HEK293 (cell line): ENCODE measurements at regions not wholly inside any gene's neighbourhood (a gene's known extent, or its start where the extent isn't known, plus 50 kb on each side); places are given as distances from the start of the nearest gene placed in this dataset.

Experiments used
- CTCF ChIA-PET: fragments of 350-600 bp; formaldehyde crosslinking; extraction: SDS; loops from one replicate; lab custom pipeline; 2021; ENCODE audit warnings: antibody characterized with exemption; lab: Yijun Ruan, JAX
- POLR2A ChIA-PET: fragments of 300-600 bp; formaldehyde crosslinking; extraction: SDS; loops from one replicate; lab custom pipeline; 2020; ENCODE audit warnings: antibody characterized with exemption, inconsistent platforms; lab: Yijun Ruan, JAX
- H3K27ac ChIP-seq: fragments of 200-500 bp; sonication (Bioruptor generic); 2 replicates; pipeline ENCODE4 v1.5.1; 2014; ENCODE audit warnings: low read depth, low read length, control low read depth, inconsistent platforms; ENCODE audit errors: extremely low read depth
- H3K36me3 ChIP-seq, 2 experiments: fragments of 200-500 bp in 1 of 2; sonication (Bioruptor generic) in 1 of 2; 1 replicate in 1 of 2; 2 replicates in 1 of 2; pipeline ENCODE4 v1.5.1; 2014 to 2017; ENCODE audit warnings: inconsistent platforms in 2 of 2, low read length in 2 of 2; ENCODE audit not compliant: control insufficient read depth in 2 of 2, insufficient read depth in 1 of 2
- H3K4me1 ChIP-seq: fragments of 200-500 bp; sonication (Bioruptor generic); 2 replicates; pipeline ENCODE4 v1.5.1; 2014; ENCODE audit warnings: mild to moderate bottlenecking, low read length, inconsistent platforms; ENCODE audit not compliant: control insufficient read depth, insufficient read depth
- H3K4me3 ChIP-seq: 2 replicates; pipeline ENCODE4 v1.5.1; 2011; ENCODE audit warnings: low read depth, mild to moderate bottlenecking, control low read depth, low read length, moderate library complexity
- H3K9me3 ChIP-seq: fragments of 200-500 bp; sonication (Bioruptor generic); 2 replicates; pipeline ENCODE4 v1.5.1; 2014; ENCODE audit warnings: low read depth, low read length, inconsistent platforms; ENCODE audit not compliant: control insufficient read depth, insufficient read depth
- KLF1 ChIP-seq: fragments of 450-650 bp; formaldehyde crosslinking; IDR thresholded peaks from 2 replicates; pipeline ENCODE4 v1.5.1; 2016; ENCODE audit warnings: missing biosample characterization, missing genetic modification characterization
- OVOL3 ChIP-seq: fragments of 450-650 bp; formaldehyde crosslinking; IDR thresholded peaks from 2 replicates; pipeline ENCODE4 v1.5.1; 2016; ENCODE audit warnings: missing biosample characterization, missing genetic modification characterization
- SETDB1 ChIP-seq: IDR thresholded peaks from one replicate; pipeline ENCODE4 v1.6.1; 2017; ENCODE audit warnings: mild to moderate bottlenecking, low read length, moderate library complexity, mixed read lengths; ENCODE audit not compliant: insufficient read length
- SP7 ChIP-seq: fragments of 450-650 bp; formaldehyde crosslinking; IDR thresholded peaks from 2 replicates; pipeline ENCODE4 v1.5.1; 2016; ENCODE audit warnings: missing biosample characterization, missing genetic modification characterization
- TRIM28 ChIP-seq: IDR thresholded peaks from 2 replicates; pipeline ENCODE4 v1.6.1; 2011; ENCODE audit warnings: low read length, control low read depth, borderline replicate concordance
- ZBTB1 ChIP-seq: fragments of 450-650 bp; formaldehyde crosslinking; IDR thresholded peaks from 2 replicates; pipeline ENCODE4 v1.5.1; 2016; ENCODE audit warnings: missing biosample characterization, missing genetic modification characterization
- ZFP37 ChIP-seq: fragments of 450-650 bp; formaldehyde crosslinking; IDR thresholded peaks from 2 replicates; pipeline ENCODE4 v1.5.1; 2016; ENCODE audit warnings: missing biosample characterization, missing genetic modification characterization
- ZFP69B ChIP-seq: fragments of 450-650 bp; formaldehyde crosslinking; IDR thresholded peaks from 2 replicates; pipeline ENCODE4 v1.5.1; 2016; ENCODE audit warnings: missing biosample characterization, missing genetic modification characterization
- ZNF335 ChIP-seq: fragments of 450-650 bp; formaldehyde crosslinking; conservative IDR thresholded peaks from 2 replicates; pipeline ENCODE4 v1.5.1; 2016; ENCODE audit warnings: missing biosample characterization, missing genetic modification characterization
- ZNF354C ChIP-seq: fragments of 450-650 bp; formaldehyde crosslinking; IDR thresholded peaks from 2 replicates; pipeline ENCODE4 v1.5.1; 2016; ENCODE audit warnings: missing biosample characterization, missing genetic modification characterization, low read depth, borderline replicate concordance
- ZNF404 ChIP-seq: fragments of 450-650 bp; formaldehyde crosslinking; IDR thresholded peaks from 2 replicates; pipeline ENCODE4 v1.5.1; 2017; ENCODE audit warnings: missing biosample characterization, missing genetic modification characterization
- ZNF555 ChIP-seq: fragments of 450-650 bp; formaldehyde crosslinking; conservative IDR thresholded peaks from 2 replicates; pipeline ENCODE4 v1.5.1; 2017; ENCODE audit warnings: missing biosample characterization, mild to moderate bottlenecking, missing genetic modification characterization, inconsistent platforms
- ZNF654 ChIP-seq: fragments of 450-650 bp; formaldehyde crosslinking; IDR thresholded peaks from 2 replicates; pipeline ENCODE4 v1.5.1; 2016; ENCODE audit warnings: low read depth, missing biosample characterization, missing genetic modification characterization
- ZNF658 ChIP-seq: fragments of 450-650 bp; formaldehyde crosslinking; IDR thresholded peaks from 2 replicates; pipeline ENCODE4; 2016; ENCODE audit warnings: missing biosample characterization, missing genetic modification characterization
- ZNF707 ChIP-seq: fragments of 450-650 bp; formaldehyde crosslinking; IDR thresholded peaks from 2 replicates; pipeline ENCODE4 v1.5.1; 2016; ENCODE audit warnings: missing biosample characterization, missing genetic modification characterization
- ZNF791 ChIP-seq: fragments of 450-650 bp; formaldehyde crosslinking; IDR thresholded peaks from 2 replicates; pipeline ENCODE4 v1.5.1; 2016; ENCODE audit warnings: missing biosample characterization, missing genetic modification characterization
- TF ChIP-seq, protein P1 (sequence below): fragments of 450-650 bp; formaldehyde crosslinking; IDR thresholded peaks from 2 replicates; pipeline ENCODE4 v1.5.1; 2017; ENCODE audit warnings: missing biosample characterization, missing genetic modification characterization
- TF ChIP-seq, protein P2 (sequence below): fragments of 450-650 bp; formaldehyde crosslinking; IDR thresholded peaks from 2 replicates; pipeline ENCODE4 v1.5.1; 2016; ENCODE audit warnings: missing biosample characterization, missing genetic modification characterization
- TF ChIP-seq, protein P3 (sequence below): fragments of 450-650 bp; formaldehyde crosslinking; IDR thresholded peaks from 2 replicates; pipeline ENCODE4 v1.5.1; 2016; ENCODE audit warnings: missing biosample characterization, missing genetic modification characterization
- TF ChIP-seq, protein P4 (sequence below): fragments of 450-650 bp; formaldehyde crosslinking; IDR thresholded peaks from 2 replicates; pipeline ENCODE4 v1.5.1; 2016; ENCODE audit warnings: missing biosample characterization, missing genetic modification characterization

DNA sequence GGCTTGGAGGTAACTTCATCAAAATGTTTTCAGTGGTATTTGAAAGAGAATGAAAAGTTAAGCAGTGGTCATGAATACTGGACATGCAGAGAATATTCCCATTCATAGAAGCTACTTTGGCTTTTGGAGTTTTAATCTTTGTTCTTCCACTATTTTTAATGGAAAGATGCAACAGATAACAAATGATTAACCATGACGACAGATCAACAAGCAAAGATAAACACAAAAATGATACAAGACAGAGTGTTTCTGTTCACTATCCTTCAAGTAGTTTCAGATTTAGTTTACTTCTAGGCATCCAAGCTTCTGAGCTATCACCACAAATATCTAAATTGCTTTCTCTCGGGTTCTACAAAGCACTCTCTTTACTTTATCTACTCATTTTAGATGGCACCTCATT is 1004.9 kb upstream of the ADGRL3 start (continued):
- TF ChIP-seq ZNF354C (tag by site-specific recombination) (no peak), ZNF791 (tag by site-specific recombination) (no peak), ZNF658 (no peak)
- TF ChIP-seq, protein P1, sequence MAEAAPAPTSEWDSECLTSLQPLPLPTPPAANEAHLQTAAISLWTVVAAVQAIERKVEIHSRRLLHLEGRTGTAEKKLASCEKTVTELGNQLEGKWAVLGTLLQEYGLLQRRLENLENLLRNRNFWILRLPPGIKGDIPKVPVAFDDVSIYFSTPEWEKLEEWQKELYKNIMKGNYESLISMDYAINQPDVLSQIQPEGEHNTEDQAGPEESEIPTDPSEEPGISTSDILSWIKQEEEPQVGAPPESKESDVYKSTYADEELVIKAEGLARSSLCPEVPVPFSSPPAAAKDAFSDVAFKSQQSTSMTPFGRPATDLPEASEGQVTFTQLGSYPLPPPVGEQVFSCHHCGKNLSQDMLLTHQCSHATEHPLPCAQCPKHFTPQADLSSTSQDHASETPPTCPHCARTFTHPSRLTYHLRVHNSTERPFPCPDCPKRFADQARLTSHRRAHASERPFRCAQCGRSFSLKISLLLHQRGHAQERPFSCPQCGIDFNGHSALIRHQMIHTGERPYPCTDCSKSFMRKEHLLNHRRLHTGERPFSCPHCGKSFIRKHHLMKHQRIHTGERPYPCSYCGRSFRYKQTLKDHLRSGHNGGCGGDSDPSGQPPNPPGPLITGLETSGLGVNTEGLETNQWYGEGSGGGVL (tag by site-specific recombination), result no peak

DNA sequence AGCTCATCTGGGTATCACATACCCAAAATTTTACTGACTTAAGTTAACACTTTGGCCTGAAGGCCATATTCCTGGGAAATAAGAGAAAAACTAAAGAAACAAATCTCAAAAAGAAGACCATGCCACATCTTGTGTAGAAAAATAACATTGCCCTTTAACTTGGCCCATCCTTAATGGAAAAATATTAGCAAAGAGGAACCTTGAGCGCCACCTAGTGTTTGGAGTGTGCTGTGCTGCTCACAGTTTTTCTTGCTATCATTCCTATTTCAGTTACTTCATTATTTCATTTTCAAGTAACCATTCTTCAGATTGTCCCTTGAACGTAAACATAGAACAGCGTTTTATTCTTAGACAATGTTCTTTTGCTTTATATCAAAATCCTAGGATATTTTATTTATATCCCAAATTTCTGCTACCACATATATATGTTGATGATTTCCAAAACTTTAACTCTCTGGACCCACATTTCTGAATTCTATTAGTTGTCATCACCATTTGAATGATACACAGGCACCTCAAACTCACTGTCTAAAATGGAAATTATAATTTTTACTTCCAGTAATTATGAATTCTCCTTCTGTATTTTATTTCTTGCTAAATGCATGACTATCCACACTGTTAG is 999.0 kb upstream of the ADGRL3 start:
- CTCF ChIA-PET, result interaction anchor here (0.6 to 1.0 kb wide), 5 partner anchors 11 to 1163 kb away, joined by 3 to 4 read pairs (median 4); no protein-coding TSS in a partner anchor
- Histone ChIP-seq H3K27ac (no peak overlapping the region), H3K4me3 (no peak overlapping the region), H3K36me3 (no peaks in the 10 kb centered on the region), H3K9me3 (no peaks in the 10 kb centered on the region), H3K4me1 (no peaks in the 10 kb centered on the region)
- TF ChIP-seq, protein P2, sequence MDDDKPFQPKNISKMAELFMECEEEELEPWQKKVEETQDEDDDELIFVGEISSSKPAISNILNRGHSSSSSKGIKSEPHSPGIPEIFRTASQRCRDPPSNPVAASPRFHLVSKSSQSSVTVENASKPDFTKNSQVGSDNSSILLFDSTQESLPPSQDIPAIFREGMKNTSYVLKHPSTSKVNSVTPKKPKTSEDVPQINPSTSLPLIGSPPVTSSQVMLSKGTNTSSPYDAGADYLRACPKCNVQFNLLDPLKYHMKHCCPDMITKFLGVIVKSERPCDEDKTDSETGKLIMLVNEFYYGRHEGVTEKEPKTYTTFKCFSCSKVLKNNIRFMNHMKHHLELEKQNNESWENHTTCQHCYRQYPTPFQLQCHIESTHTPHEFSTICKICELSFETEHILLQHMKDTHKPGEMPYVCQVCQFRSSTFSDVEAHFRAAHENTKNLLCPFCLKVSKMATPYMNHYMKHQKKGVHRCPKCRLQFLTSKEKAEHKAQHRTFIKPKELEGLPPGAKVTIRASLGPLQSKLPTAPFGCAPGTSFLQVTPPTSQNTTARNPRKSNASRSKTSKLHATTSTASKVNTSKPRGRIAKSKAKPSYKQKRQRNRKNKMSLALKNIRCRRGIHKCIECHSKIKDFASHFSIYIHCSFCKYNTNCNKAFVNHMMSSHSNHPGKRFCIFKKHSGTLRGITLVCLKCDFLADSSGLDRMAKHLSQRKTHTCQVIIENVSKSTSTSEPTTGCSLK, result no peak
- TF ChIP-seq TRIM28 (no peak), ZNF654 (tag by site-specific recombination) (peak; percentile 61)
- POLR2A ChIA-PET, result no interaction called here

DNA sequence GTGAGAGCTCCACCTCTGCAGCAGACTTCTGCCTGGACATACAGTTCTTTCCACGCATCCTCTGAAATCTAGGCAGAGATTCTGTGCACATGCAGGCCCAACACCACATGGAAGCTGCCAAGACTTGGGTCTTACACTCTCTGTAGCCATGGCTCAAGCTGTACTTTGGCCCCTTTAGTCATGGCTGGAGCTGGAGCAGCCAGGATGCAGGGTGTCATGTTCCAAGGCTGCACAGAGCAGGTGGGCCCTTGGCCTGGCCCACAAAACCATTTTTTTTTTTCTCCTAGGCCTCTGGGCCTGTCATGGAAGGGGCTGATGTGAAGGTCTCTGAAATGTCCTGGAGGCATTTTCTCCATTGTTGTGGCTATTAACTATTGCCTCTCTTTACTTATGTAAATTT is 990.5 kb upstream of the ADGRL3 start:
- no peaks in the 10 kb centered on the region for H3K4me1 ChIP-seq
- H3K36me3 ChIP-seq, result no peaks in the 10 kb centered on the region
- H3K9me3 ChIP-seq, result no peaks in the 10 kb centered on the region
- no peak overlapping the region for H3K27ac ChIP-seq
- TF ChIP-seq, protein P2, result no peak
- TF ChIP-seq ZNF335 (tag by site-specific recombination), result no peak
- no peak for TF ChIP-seq SETDB1
- TF ChIP-seq ZNF555 (tag by site-specific recombination), result no peak
- TF ChIP-seq ZFP69B (tag by site-specific recombination), result no peak
- TF ChIP-seq SP7, result no peak
- TF ChIP-seq, protein P3, sequence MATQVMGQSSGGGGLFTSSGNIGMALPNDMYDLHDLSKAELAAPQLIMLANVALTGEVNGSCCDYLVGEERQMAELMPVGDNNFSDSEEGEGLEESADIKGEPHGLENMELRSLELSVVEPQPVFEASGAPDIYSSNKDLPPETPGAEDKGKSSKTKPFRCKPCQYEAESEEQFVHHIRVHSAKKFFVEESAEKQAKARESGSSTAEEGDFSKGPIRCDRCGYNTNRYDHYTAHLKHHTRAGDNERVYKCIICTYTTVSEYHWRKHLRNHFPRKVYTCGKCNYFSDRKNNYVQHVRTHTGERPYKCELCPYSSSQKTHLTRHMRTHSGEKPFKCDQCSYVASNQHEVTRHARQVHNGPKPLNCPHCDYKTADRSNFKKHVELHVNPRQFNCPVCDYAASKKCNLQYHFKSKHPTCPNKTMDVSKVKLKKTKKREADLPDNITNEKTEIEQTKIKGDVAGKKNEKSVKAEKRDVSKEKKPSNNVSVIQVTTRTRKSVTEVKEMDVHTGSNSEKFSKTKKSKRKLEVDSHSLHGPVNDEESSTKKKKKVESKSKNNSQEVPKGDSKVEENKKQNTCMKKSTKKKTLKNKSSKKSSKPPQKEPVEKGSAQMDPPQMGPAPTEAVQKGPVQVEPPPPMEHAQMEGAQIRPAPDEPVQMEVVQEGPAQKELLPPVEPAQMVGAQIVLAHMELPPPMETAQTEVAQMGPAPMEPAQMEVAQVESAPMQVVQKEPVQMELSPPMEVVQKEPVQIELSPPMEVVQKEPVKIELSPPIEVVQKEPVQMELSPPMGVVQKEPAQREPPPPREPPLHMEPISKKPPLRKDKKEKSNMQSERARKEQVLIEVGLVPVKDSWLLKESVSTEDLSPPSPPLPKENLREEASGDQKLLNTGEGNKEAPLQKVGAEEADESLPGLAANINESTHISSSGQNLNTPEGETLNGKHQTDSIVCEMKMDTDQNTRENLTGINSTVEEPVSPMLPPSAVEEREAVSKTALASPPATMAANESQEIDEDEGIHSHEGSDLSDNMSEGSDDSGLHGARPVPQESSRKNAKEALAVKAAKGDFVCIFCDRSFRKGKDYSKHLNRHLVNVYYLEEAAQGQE (tag by site-specific recombination), result no peak
- no peak for TF ChIP-seq ZNF658
- TF ChIP-seq, protein P4, sequence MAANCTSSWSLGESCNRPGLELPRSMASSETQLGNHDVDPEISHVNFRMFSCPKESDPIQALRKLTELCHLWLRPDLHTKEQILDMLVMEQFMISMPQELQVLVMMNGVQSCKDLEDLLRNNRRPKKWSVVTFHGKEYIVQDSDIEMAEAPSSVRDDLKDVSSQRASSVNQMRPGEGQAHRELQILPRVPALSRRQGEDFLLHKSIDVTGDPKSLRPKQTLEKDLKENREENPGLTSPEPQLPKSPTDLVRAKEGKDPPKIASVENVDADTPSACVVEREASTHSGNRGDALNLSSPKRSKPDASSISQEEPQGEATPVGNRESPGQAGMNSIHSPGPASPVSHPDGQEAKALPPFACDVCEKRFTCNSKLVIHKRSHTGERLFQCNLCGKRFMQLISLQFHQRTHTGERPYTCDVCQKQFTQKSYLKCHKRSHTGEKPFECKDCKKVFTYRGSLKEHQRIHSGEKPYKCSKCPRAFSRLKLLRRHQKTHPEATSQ, result no peak
- no peak for TF ChIP-seq ZNF404 (tag by site-specific recombination)
- no peak for TF ChIP-seq OVOL3
- TF ChIP-seq KLF1 (tag by site-specific recombination), result no peak
- TF ChIP-seq ZBTB1 (tag by site-specific recombination), result no peak
- TF ChIP-seq ZNF707 (tag by site-specific recombination), result no peak
- TF ChIP-seq ZFP37 (tag by site-specific recombination), result no peak
- POLR2A ChIA-PET, result no interaction called here
- CTCF ChIA-PET, result no interaction called here
- H3K4me3 ChIP-seq, result no peak overlapping the region
